Thyroid gland (tissue), 4 donors: ENCODE measurements at regions not wholly inside any gene's neighbourhood (a gene's known extent, or its start where the extent isn't known, plus 50 kb on each side); places are given as distances from the start of the nearest gene placed in this dataset.
"Not testable (repeated sequence)": the region's sequence is repeated elsewhere in the genome, so short reads cannot be mapped to it uniquely, and the experiment has no call there.

Source experiments
- DNase-seq, 2 donors: peaks; one replicate each; pipeline ENCODE4 v3.0.0-alpha.2; 2019
- H3K27ac ChIP-seq, 3 donors: fragments of 200-600 bp; sonication (generic); 1 replicate in 2 of 3; 2 replicates in 1 of 3; pipeline ENCODE4 v1.5.1; 2016 to 2019; ENCODE audit warnings: mild to moderate bottlenecking in 1 of 3, moderate library complexity in 1 of 3
- H3K27me3 ChIP-seq: fragments of 200-600 bp; sonication (generic); one replicate; pipeline ENCODE4 v1.5.1; 2019
- H3K36me3 ChIP-seq, 2 donors: fragments of 200-600 bp; sonication (generic); one replicate each; pipeline ENCODE4 v1.5.1; 2016 to 2019
- H3K4me1 ChIP-seq, 2 donors: fragments of 200-600 bp; sonication (generic); one replicate each; pipeline ENCODE4 v1.5.1; 2017 to 2019
- H3K4me3 ChIP-seq, 3 donors: fragments of 200-600 bp; sonication (generic); replicated peaks in 1 of 3; 1 replicate in 2 of 3; 2 replicates in 1 of 3; pipeline ENCODE4 v1.5.1; 2016; ENCODE audit warnings: mild to moderate bottlenecking in 1 of 3
- H3K9me3 ChIP-seq: fragments of 200-600 bp; sonication (generic); one replicate; pipeline ENCODE4 v1.5.1; 2017
- POLR2A ChIP-seq, 2 donors: fragments of 450-650 bp; IDR thresholded peaks; one replicate each; pipeline ENCODE4 v1.6.1; 2017; ENCODE audit warnings: antibody characterized with exemption in 2 of 2, mild to moderate bottlenecking in 2 of 2, moderate library complexity in 1 of 2
- WGBS, 2 donors: methylation state at CpG; one replicate each; pipeline ENCODE4 v1.1.5; 2017; 5-methylcytosine and 5-hydroxymethylcytosine counted together
- intact Hi-C: fragments of 100-400 bp; cut with DNase I; formaldehyde crosslinking; loops from one replicate; pipeline ENCODE4 v1.15.1; 2023
- TF ChIP-seq, protein P1 (sequence below), 6 experiments: fragments of 200-600 bp in 3 of 6; fragments of 450-650 bp in 3 of 6; sonication (generic) in 3 of 6; IDR thresholded peaks; one replicate each; pipeline ENCODE4 v1.5.1; 2016 to 2019; ENCODE audit warnings: antibody characterized with exemption in 6 of 6, mild to moderate bottlenecking in 2 of 6, inconsistent platforms in 1 of 6, moderate library complexity in 1 of 6

DNA sequence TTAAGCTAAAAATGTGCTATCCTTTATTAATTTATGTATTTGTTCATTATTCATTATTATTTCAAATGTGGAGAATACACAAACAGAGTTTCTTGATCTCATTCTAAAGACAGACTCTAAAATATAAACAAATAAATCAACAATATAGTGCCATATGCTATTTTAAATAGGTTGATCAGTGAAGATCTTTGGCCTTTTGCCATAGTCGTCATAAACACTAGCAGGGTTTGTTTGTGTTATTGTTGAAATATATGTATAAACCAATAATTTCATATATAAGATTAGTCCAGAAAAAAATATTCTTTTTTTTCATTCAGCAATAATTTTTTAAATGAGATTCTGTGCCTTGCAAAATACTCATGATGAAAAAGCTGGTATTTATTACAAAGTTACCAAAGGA lies 62.1 kb upstream of the KYNU start:
- DNase-seq = no peak
- intact Hi-C loops = no loop called here

DNA sequence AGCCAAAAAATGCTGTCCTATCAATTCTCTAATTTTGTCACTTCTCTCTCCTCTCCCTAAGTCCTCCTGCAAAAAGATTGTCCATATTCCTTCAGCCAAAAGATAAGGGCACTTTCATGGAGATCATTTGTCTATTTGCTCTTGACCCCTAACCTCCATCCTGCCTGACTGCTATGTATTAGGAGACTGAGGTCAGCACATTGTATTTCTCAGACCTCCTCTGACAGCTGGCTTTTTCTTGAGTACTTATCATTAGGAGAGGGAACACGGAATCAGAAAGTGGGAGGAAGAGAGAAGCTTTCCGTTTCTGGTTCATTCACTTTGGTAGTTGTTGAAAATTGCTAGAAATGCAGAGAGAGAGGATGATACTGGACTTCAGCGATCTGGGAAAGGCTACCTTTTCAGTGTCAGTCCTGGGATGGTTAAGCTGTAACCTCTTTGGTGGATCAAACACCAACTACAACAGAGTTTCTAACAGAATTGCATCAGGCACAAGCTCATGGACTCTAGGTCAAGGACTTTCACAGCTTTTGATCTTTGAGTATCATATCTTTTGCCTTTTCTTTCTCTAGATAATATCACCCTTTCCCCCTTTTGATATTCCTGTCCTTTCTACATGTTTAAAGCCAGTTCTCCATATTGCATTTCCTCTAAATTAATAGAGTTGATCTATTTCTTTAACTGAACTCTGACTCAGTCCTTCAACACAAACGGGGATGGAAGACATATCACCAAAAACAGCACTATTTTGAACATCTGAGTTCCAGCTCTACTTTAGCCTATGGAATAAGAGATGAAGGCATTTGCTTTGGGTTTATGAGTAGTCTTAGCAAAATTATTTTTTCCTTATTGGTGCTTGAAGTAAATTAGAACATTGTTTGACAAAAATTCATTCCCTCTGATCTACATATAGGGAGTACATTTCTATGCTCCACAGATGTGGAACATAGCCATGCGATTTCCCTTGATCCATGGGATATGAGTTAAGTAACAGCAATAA lies 63.3 kb upstream of the KYNU start:
- 80 to 81% methylated on average over 5 of the region's 5 CpGs for WGBS, 2 donors
- Histone ChIP-seq H3K4me1 (no peaks in the 10 kb centered on the region), H3K9me3 (no peaks in the 10 kb centered on the region), H3K27me3 (no peaks in the 10 kb centered on the region), H3K27ac (no peak overlapping the region), H3K36me3 (no peaks in the 10 kb centered on the region), H3K4me3 (no peak overlapping the region)
- DNase-seq = no peak
- TF ChIP-seq, protein P1, sequence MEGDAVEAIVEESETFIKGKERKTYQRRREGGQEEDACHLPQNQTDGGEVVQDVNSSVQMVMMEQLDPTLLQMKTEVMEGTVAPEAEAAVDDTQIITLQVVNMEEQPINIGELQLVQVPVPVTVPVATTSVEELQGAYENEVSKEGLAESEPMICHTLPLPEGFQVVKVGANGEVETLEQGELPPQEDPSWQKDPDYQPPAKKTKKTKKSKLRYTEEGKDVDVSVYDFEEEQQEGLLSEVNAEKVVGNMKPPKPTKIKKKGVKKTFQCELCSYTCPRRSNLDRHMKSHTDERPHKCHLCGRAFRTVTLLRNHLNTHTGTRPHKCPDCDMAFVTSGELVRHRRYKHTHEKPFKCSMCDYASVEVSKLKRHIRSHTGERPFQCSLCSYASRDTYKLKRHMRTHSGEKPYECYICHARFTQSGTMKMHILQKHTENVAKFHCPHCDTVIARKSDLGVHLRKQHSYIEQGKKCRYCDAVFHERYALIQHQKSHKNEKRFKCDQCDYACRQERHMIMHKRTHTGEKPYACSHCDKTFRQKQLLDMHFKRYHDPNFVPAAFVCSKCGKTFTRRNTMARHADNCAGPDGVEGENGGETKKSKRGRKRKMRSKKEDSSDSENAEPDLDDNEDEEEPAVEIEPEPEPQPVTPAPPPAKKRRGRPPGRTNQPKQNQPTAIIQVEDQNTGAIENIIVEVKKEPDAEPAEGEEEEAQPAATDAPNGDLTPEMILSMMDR (IDR thresholded peaks at IDR 0.05) = no peak
- TF ChIP-seq POLR2A (IDR thresholded peaks at IDR 0.05) = no peak
- intact Hi-C loops = no loop called here

More for the DNA sequence above, 62.1 kb upstream of the KYNU start:
- Histone ChIP-seq H3K4me3 (no peak overlapping the region), H3K9me3 (no peaks in the 10 kb centered on the region), H3K36me3 (no peaks in the 10 kb centered on the region), H3K27me3 (no peaks in the 10 kb centered on the region), H3K27ac (no peak overlapping the region), H3K4me1 (no peaks in the 10 kb centered on the region)
- 73 to 78% methylated on average over 1 of the region's 1 CpG for WGBS, 2 donors
- TF ChIP-seq POLR2A (IDR thresholded peaks at IDR 0.05) = no peak
- TF ChIP-seq, protein P1 (IDR thresholded peaks at IDR 0.05) = no peak

DNA sequence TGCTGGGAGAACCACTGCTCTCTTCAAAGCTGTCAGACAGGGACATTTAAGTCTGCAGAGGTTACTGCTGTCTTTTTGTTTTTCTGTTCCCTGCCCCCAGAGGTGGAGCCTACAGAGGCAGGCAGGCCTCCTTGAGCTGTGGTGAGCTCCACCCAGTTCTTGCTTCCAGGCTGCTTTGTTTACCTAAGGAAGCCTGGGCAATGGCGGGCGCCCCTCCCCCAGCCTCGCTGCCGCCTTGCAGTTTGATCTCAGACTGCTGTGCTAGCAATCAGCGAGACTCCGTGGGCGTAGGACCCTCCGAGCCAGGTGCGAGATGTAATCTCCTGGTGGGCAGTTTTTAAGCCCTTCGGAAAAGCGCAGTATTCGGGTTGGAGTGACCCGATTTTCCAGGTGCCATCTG lies 65.8 kb upstream of the KYNU start:
- H3K36me3 ChIP-seq, H3K27ac ChIP-seq, intact Hi-C loops, H3K9me3 ChIP-seq, H3K4me1 ChIP-seq, DNase-seq, H3K4me3 ChIP-seq, H3K27me3 ChIP-seq: not testable (repeated sequence)
- 74 to 81% methylated on average over 12 to 13 of the region's 13 CpGs for WGBS, 2 donors

DNA sequence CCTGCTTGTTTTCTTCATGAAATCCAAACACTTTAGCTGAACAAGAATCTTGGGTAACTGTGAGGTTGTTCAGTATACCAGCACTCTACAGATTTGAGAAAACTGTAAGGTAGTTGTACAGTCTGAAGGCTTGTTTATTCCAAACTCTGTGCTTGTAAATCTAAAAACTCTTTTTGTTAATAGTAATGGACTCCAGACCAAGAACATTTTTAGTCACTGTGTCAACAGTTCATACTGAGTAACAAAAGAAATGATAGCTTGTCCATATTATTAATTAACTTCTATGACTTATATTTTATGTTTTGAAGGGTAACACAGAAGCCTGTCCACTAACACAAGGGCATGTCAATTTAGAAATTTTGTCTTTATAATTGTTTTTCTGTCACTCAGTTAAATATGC lies 72.2 kb upstream of the KYNU start:
- Histone ChIP-seq H3K27ac (no peak overlapping the region), H3K27me3 (no peaks in the 10 kb centered on the region), H3K4me3 (no peak overlapping the region), H3K4me1 (no peaks in the 10 kb centered on the region), H3K9me3 (no peaks in the 10 kb centered on the region), H3K36me3 (no peaks in the 10 kb centered on the region)
- TF ChIP-seq, protein P1 (IDR thresholded peaks at IDR 0.05) = no peak
- no peak for TF ChIP-seq POLR2A (IDR thresholded peaks at IDR 0.05)
- DNase-seq = no peak
- intact Hi-C loops = no loop called here

DNA sequence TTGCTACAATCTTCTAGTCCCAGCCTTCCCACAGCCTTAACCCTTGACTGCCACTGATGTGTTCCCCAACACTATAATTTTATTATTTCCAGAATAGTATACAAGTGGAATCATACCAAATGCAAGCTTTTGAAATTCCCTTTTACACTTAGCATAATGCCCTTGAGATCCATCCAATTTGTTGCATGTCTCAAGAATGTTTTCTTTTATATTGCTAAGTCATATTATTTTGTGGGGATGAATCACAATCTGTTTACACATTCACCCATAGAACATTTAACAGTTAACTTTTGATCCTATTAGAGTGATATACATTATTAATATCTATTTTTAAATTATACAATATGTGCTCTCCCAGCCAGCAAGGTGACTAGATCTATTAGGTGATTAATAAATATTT lies 74.3 kb upstream of the KYNU start:
- Histone ChIP-seq H3K36me3 (no peaks in the 10 kb centered on the region), H3K4me1 (no peaks in the 10 kb centered on the region), H3K27ac (no peak overlapping the region), H3K9me3 (no peaks in the 10 kb centered on the region), H3K4me3 (no peak overlapping the region), H3K27me3 (no peaks in the 10 kb centered on the region)
- intact Hi-C loops = no loop called here
- no peak for DNase-seq
- TF ChIP-seq POLR2A (IDR thresholded peaks at IDR 0.05) = no peak
- TF ChIP-seq, protein P1 (IDR thresholded peaks at IDR 0.05) = no peak
